T47D (cell line): ENCODE measurements at regions not wholly inside any gene's neighbourhood (a gene's known extent, or its start where the extent isn't known, plus 50 kb on each side); places are given as distances from the start of the nearest gene placed in this dataset.
"Not testable (repeated sequence)": the region's sequence is repeated elsewhere in the genome, so short reads cannot be mapped to it uniquely, and the experiment has no call there.

Experiments
- DNase-seq, 2 experiments: peaks; one replicate each; pipeline versions ENCODE4 v3.0.0 to v3.0.0-alpha.2; 2011 to 2012; ENCODE audit warnings: low read depth in 1 of 2, low spot score in 1 of 2
- JUND ChIP-seq: IDR thresholded peaks from 2 replicates; pipeline ENCODE4 v1.6.1; 2012; ENCODE audit warnings: low read depth
- in situ Hi-C: cut with HindIII; loops from 2 replicates; pipeline ENCODE4 v1.10.0; 2016; ENCODE audit warnings: low sequenced_read_pairs, low pct_unique_long_range_greater_than_20kb

- in situ Hi-C loops = no loop called here
- DNase-seq = peak; percentile 7 to 86
- TF ChIP-seq JUND = no peak
Measured at GRCh38 chrX:73943693-73944562, 91.4 kb upstream of the XIST start.

GRCh38 chrX:73940893-73941470 is 88.5 kb upstream of the XIST start:
- in situ Hi-C loops = no loop called here
- no peak for TF ChIP-seq JUND
- no peak for DNase-seq

- in situ Hi-C loops, DNase-seq: not testable (repeated sequence)
Measured at GRCh38 chrX:73937843-73938242, 85.3 kb upstream of the XIST start.

DNA sequence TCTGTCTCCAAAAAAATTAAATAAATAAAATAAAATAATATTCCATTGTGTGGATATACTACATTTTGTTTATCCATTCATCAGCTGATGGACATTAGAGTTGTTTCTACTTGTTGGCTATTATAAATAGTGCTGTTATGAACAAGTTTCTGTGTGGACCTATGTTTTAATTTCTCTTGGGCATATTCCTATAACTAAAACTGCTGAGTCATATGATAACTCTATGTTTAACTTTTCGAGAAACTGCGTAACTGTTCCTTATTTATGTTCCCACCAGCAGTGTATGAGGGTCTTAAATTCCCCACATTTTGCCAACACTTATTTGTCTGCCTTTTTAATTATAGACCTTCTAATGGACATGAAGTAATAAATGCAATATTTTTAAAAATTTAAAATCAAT is 80.0 kb upstream of the XIST start:
- no peak for DNase-seq
- in situ Hi-C loops = no loop called here
- no peak for TF ChIP-seq JUND

DNA sequence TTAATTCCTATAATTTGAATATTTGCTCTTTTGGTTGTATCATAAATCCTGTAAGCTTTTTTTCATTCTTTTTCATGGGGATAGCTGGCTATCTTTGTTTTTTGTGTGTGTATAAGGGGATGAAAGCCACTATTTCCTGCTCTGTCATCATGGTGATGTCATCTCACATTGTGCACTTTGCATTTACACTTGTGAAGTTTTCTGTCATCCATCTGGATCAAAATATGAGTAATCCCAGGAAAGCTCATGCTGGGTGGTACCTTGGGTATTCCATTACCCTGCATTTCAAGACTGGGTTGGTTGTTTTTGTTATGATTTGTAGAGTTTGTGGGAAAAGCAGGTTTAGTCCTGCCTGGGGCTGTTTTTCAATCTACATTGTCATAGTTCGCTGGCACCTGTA is 77.8 kb upstream of the XIST start:
- TF ChIP-seq JUND = no peak
- in situ Hi-C loops = no loop called here
- DNase-seq = no peak

DNA sequence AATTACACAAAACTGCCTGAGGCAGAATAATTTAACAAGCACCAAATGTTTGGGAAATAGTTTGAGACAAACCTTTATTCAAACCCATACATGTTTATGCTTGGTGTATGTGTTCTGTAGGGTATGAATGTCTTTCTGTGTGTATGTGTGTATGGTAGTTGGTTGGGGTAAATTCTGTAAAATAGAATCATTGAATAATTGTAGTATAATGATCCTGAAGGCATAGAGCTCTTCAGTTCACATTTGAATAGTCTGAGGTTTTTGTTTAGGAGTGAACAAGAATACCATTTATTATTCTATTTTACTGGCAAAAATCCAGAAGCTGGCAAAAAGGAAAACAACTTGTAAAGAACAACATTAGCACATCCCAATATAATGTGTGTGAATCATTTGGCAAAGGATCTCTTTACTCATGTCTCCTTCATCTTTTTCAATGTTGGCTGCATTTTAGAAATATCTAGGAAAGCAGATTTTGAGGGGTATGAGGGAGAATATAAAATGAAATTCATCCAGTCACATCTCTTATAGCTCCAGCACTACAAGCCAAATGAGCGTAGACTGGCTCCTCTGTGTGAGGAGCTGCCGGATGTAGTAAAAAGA is 70.4 kb upstream of the XIST start:
- no peak for DNase-seq
- no peak for TF ChIP-seq JUND
- in situ Hi-C loops = no loop called here

DNA sequence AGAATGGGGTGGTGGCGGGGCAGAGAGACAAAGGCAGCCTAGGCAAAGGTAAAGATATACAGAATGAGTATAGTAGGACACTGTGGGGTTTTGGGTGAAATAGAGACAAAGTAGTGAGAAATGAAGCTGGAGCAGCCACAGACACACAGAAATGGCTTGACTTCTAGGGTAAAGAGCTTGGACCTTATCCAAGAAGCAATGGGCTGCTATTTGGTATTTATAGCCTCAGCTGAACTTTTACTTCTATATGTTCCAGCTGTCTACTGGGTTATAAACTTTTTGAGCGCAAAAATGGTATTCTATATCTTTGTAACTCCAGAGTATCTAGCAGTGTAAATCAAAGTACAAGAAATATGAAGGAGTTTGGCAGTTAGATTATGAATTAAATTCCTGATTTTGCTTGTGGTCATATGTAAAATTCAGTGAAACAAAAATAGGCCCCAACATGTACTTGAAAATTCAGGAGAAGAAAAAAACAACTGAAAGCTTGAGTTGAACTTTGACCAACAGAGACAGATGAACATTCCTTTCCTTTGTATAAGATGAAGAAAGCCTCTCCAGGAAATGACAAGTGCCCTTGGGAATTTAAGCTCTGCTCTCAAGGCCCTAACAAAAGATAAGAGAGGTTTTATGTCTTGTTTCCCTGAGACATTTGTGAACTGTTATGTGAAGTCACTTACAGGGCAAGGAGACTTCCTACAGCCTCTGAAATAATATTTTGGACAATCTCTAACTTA is 64.6 kb upstream of the XIST start:
- DNase-seq = no peak
- in situ Hi-C loops = no loop called here
- no peak for TF ChIP-seq JUND

- in situ Hi-C loops = no loop called here
- TF ChIP-seq JUND = no peak
- no peak for DNase-seq
Measured at GRCh38 chrX:73916489-73916888, 64.0 kb upstream of the XIST start.

- DNase-seq, in situ Hi-C loops: not testable (repeated sequence)
Measured at GRCh38 chrX:73914792-73915191, 62.3 kb upstream of the XIST start.

- TF ChIP-seq JUND = no peak
- DNase-seq = no peak
- in situ Hi-C loops = no loop called here
Measured at GRCh38 chrX:73913580-73913979, 61.1 kb upstream of the XIST start.

GRCh38 chrX:73911946-73912345 is 59.4 kb upstream of the XIST start:
- DNase-seq, in situ Hi-C loops: not testable (repeated sequence)

GRCh38 chrX:73905749-73906374 is 53.3 kb upstream of the XIST start:
- in situ Hi-C loops, DNase-seq: not testable (repeated sequence)

GRCh38 chrX:73903941-73904340 is 51.4 kb upstream of the XIST start:
- in situ Hi-C loops = no loop called here
- TF ChIP-seq JUND = no peak
- DNase-seq = no peak
